HG03565 (cell line): ENCODE measurements at regions not wholly inside any gene's neighbourhood (a gene's known extent, or its start where the extent isn't known, plus 50 kb on each side); places are given as distances from the start of the nearest gene placed in this dataset.

Source experiments
- ATAC-seq: cut with Tn5 transposase; IDR thresholded peaks from one replicate; pipeline ENCODE4 v1.9.1; 2021; ENCODE audit warnings: mild to moderate bottlenecking, moderate library complexity; ENCODE audit not compliant: unreplicated experiment

GRCh38 chr7:88442413-88442812 is 135.7 kb upstream of the STEAP4 start:
- ATAC-seq: no peak

GRCh38 chr7:88437132-88437531 is 130.4 kb upstream of the STEAP4 start:
- peak; percentile 79 for ATAC-seq

GRCh38 chr7:88432301-88432700 is 125.6 kb upstream of the STEAP4 start:
- no peak for ATAC-seq

GRCh38 chr7:88431882-88432281 is 125.2 kb upstream of the STEAP4 start:
- ATAC-seq: no peak

GRCh38 chr7:88429382-88429781 is 122.7 kb upstream of the STEAP4 start:
- ATAC-seq: no peak

GRCh38 chr7:88402529-88402928 is 95.8 kb upstream of the STEAP4 start:
- no peak for ATAC-seq

GRCh38 chr7:88401009-88401623 is 94.4 kb upstream of the STEAP4 start:
- peak; percentile 32 for ATAC-seq

GRCh38 chr7:88399696-88400240 is 93.1 kb upstream of the STEAP4 start:
- no peak for ATAC-seq

- no peak for ATAC-seq
Measured at GRCh38 chr7:88399036-88399435, 92.3 kb upstream of the STEAP4 start.

- no peak for ATAC-seq
Measured at GRCh38 chr7:88398459-88398858, 91.8 kb upstream of the STEAP4 start.

- ATAC-seq: peak; percentile 32
Measured at GRCh38 chr7:88396948-88397322, 90.2 kb upstream of the STEAP4 start.

GRCh38 chr7:88396295-88396947 is 89.7 kb upstream of the STEAP4 start:
- peak; percentile 66 for ATAC-seq

GRCh38 chr7:88395715-88396114 is 89.0 kb upstream of the STEAP4 start:
- no peak for ATAC-seq

GRCh38 chr7:88391247-88391646 is 84.6 kb upstream of the STEAP4 start:
- ATAC-seq: no peak

- no peak for ATAC-seq
Measured at GRCh38 chr7:88387368-88387767, 80.7 kb upstream of the STEAP4 start.

GRCh38 chr7:88386665-88387156 is 80.0 kb upstream of the STEAP4 start:
- no peak for ATAC-seq

GRCh38 chr7:88377434-88377833 is 70.7 kb upstream of the STEAP4 start:
- ATAC-seq: no peak

GRCh38 chr7:88368686-88369085 is 62.0 kb upstream of the STEAP4 start:
- ATAC-seq: no peak

- ATAC-seq: no peak
Measured at GRCh38 chr7:88366845-88367244, 60.2 kb upstream of the STEAP4 start.

- ATAC-seq: no peak
Measured at GRCh38 chr7:88363869-88364268, 57.2 kb upstream of the STEAP4 start.

GRCh38 chr7:88363249-88363648 is 56.6 kb upstream of the STEAP4 start:
- no peak for ATAC-seq

GRCh38 chr7:88361357-88361756 is 54.7 kb upstream of the STEAP4 start:
- no peak for ATAC-seq
